Loucy (cell line): ENCODE measurements at regions not wholly inside any gene's neighbourhood (a gene's known extent, or its start where the extent isn't known, plus 50 kb on each side); places are given as distances from the start of the nearest gene placed in this dataset.

ENCODE experiments used
- H2AFZ ChIP-seq: fragments of 200-600 bp; sonication (generic); 2 replicates; pipeline ENCODE4 v1.6.0; 2016; ENCODE audit warnings: antibody characterized with exemption, mild to moderate bottlenecking, low read length, moderate library complexity
- H3F3A ChIP-seq: fragments of 200-600 bp; 2 replicates; pipeline ENCODE4 v1.6.0; 2016; ENCODE audit warnings: antibody characterized with exemption, low read depth, mild to moderate bottlenecking
- H3K27me3 ChIP-seq: fragments of 200-600 bp; sonication (generic); 2 replicates; pipeline ENCODE4 v1.6.1; 2014; ENCODE audit warnings: low read length, mild to moderate bottlenecking; ENCODE audit not compliant: insufficient read depth, poor library complexity, severe bottlenecking
- H3K36me3 ChIP-seq: fragments of 200-600 bp; sonication (generic); 2 replicates; pipeline ENCODE4 v1.6.1; 2016; ENCODE audit warnings: low read length; ENCODE audit not compliant: insufficient read depth
- H3K4me1 ChIP-seq: fragments of 200-600 bp; sonication (generic); 2 replicates; pipeline ENCODE4 v1.5.1; 2014; ENCODE audit warnings: low read length, mild to moderate bottlenecking; ENCODE audit not compliant: insufficient read depth, poor library complexity, severe bottlenecking
- H3K4me2 ChIP-seq: fragments of 200-600 bp; sonication (generic); 2 replicates; pipeline ENCODE4 v1.6.0; 2014; ENCODE audit warnings: antibody characterized with exemption, low read length, low read depth, mild to moderate bottlenecking; ENCODE audit not compliant: poor library complexity, severe bottlenecking
- H3K4me3 ChIP-seq: fragments of 200-600 bp; sonication (generic); 2 replicates; pipeline ENCODE4 v1.5.1; 2014; ENCODE audit warnings: low read length, mild to moderate bottlenecking, mixed read lengths; ENCODE audit not compliant: poor library complexity, severe bottlenecking
- H3K79me2 ChIP-seq: fragments of 200-600 bp; sonication (generic); 2 replicates; pipeline ENCODE4 v1.6.1; 2014; ENCODE audit warnings: low read length; ENCODE audit not compliant: insufficient read depth
- H3K9ac ChIP-seq: fragments of 200-600 bp; sonication (generic); 2 replicates; pipeline ENCODE4 v1.6.0; 2014; ENCODE audit warnings: mild to moderate bottlenecking, low read depth, low read length, moderate library complexity; ENCODE audit not compliant: poor library complexity, severe bottlenecking
- H3K9me2 ChIP-seq: fragments of 200-600 bp; sonication (generic); replicated peaks from 2 replicates; pipeline ENCODE4 v1.6.1; 2016; ENCODE audit warnings: low read depth, low read length, mixed read lengths
- H3K9me3 ChIP-seq: fragments of 200-600 bp; sonication (generic); 2 replicates; pipeline ENCODE4 v1.6.1; 2014; ENCODE audit warnings: mild to moderate bottlenecking, antibody characterized with exemption, low read length, low read depth; ENCODE audit not compliant: insufficient read depth
- H4K20me1 ChIP-seq: fragments of 200-600 bp; sonication (generic); 2 replicates; pipeline ENCODE4 v1.6.0; 2014; ENCODE audit warnings: antibody characterized with exemption, low read length, mild to moderate bottlenecking; ENCODE audit not compliant: insufficient read depth, poor library complexity, severe bottlenecking
- EZH2phosphoT487 ChIP-seq: fragments of 200-600 bp; IDR thresholded peaks from 2 replicates; pipeline ENCODE4 v1.6.1; 2018; ENCODE audit warnings: antibody characterized with exemption, mild to moderate bottlenecking, moderate library complexity, borderline replicate concordance
- TF ChIP-seq, protein P1 (sequence below): fragments of 200-600 bp; sonication (generic); conservative IDR thresholded peaks from 2 replicates; pipeline ENCODE4 v1.5.1; 2014; ENCODE audit warnings: mild to moderate bottlenecking, antibody characterized with exemption, low read length

DNA sequence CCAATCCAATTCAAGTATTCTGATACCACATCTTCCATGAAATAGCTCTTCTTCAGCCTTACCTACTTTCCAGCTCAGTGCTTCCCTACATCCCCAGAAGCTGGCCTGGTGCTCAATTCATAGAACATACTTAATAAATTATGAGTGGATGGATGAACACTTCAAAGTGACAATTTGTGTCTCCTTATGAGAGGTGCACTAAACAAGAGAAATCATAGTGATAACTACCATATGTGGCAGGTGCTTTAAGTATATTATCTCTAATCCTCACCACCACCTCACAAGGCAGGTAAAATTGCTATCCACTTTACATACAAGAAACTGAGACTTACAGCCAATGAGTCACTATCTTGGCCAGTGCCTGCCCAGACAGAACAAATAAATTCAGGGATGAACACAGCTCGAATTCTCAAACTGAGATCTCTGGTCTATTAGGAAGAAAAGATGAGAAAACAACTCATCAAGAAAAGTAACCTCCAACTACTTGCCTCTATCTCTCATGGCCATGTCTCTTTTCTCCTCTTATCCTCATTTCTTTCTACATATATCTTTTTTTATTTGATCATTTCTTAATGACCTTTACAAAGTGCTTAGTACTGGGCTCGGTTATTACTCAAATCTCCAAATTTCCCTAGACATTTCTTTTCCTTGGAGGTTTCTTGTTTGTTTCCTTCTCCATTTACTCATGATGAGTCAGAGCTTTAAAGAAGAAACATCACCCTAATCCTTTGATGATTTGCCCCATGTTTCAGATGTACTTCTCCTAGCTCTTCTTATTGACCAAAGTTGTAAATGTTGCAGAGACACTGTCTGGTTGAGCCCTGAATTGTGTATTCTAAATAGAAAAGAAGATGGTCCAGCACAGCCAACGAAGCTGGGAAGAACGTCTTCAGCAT is 161.5 kb downstream of the RPS29 start:
- Histone ChIP-seq H2AFZ (no peak overlapping the region), H3K36me3 (no peaks in the 10 kb centered on the region), H3K27me3 (no peaks in the 10 kb centered on the region), H3K79me2 (no peaks in the 10 kb centered on the region), H3K4me1 (no peaks in the 10 kb centered on the region), H3F3A (no peaks in the 10 kb centered on the region), H4K20me1 (no peaks in the 10 kb centered on the region), H3K9me2 (no peaks in the 10 kb centered on the region), H3K4me3 (no peak overlapping the region), H3K9me3 (no peaks in the 10 kb centered on the region), H3K4me2 (no peak overlapping the region), H3K9ac (no peak overlapping the region)
- TF ChIP-seq, protein P1, sequence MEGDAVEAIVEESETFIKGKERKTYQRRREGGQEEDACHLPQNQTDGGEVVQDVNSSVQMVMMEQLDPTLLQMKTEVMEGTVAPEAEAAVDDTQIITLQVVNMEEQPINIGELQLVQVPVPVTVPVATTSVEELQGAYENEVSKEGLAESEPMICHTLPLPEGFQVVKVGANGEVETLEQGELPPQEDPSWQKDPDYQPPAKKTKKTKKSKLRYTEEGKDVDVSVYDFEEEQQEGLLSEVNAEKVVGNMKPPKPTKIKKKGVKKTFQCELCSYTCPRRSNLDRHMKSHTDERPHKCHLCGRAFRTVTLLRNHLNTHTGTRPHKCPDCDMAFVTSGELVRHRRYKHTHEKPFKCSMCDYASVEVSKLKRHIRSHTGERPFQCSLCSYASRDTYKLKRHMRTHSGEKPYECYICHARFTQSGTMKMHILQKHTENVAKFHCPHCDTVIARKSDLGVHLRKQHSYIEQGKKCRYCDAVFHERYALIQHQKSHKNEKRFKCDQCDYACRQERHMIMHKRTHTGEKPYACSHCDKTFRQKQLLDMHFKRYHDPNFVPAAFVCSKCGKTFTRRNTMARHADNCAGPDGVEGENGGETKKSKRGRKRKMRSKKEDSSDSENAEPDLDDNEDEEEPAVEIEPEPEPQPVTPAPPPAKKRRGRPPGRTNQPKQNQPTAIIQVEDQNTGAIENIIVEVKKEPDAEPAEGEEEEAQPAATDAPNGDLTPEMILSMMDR, result no peak
- TF ChIP-seq EZH2phosphoT487, result no peak

DNA sequence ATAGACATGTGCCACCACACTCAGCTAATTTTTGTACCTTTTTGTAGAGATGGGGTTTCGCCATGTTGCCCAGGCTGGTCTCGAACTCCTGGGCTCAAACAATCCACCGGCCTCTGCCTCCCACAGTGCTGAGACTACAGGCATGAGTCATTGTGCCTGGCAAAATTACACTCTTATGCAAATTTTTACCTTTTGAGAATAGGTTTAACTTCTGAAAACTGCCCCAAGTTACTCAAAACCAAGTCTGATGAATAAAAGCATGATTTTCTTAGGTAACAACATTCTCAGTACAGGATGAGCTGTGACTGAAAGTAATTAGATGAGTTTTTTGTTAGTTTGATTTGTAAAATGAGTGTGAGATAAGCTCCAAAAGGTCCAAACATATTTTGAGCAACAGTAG is 166.0 kb downstream of the RPS29 start:
- Histone ChIP-seq H3K36me3 (no peaks in the 10 kb centered on the region), H3K79me2 (no peaks in the 10 kb centered on the region)

DNA sequence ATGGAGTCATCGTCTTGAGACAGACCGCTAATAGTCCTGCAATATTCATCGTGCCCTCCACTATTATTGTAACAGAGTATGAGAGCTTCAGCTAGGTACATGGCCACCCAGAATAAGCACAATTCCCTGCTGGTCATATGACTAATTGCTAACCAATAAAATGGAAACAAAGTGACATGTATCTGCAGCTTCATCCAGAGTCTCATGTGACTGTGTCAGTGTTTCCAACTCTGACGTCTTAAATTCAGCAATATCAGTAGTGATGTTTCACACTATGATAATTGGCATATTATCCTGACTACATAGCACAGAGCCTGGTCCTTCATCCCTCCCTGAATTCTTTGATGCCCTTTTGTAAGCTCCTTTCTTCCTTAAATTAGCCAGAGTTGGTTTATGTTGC is 167.4 kb downstream of the RPS29 start:
- Histone ChIP-seq H3K27me3 (no peaks in the 10 kb centered on the region), H3K9me3 (no peaks in the 10 kb centered on the region), H3K36me3 (no peaks in the 10 kb centered on the region), H3K9ac (no peak overlapping the region), H3K9me2 (no peaks in the 10 kb centered on the region), H3F3A (no peaks in the 10 kb centered on the region), H3K4me2 (no peak overlapping the region), H3K79me2 (no peaks in the 10 kb centered on the region), H3K4me3 (no peak overlapping the region), H4K20me1 (no peaks in the 10 kb centered on the region), H2AFZ (no peak overlapping the region), H3K4me1 (no peaks in the 10 kb centered on the region)
- TF ChIP-seq, protein P1, result no peak
- no peak for TF ChIP-seq EZH2phosphoT487

More for the DNA sequence above, 166.0 kb downstream of the RPS29 start:
- Histone ChIP-seq H3K4me1 (no peaks in the 10 kb centered on the region), H3K4me3 (no peak overlapping the region), H3K27me3 (no peaks in the 10 kb centered on the region), H4K20me1 (no peaks in the 10 kb centered on the region), H3K9ac (no peak overlapping the region), H3K4me2 (no peak overlapping the region), H3K9me3 (no peaks in the 10 kb centered on the region), H2AFZ (no peak overlapping the region), H3K9me2 (no peaks in the 10 kb centered on the region), H3F3A (no peaks in the 10 kb centered on the region)
- TF ChIP-seq, protein P1, result no peak
- no peak for TF ChIP-seq EZH2phosphoT487
